GM20431 (cell line): ENCODE measurements at regions not wholly inside any gene's neighbourhood (a gene's known extent, or its start where the extent isn't known, plus 50 kb on each side); places are given as distances from the start of the nearest gene placed in this dataset.
"Not testable (repeated sequence)": the region's sequence is repeated elsewhere in the genome, so short reads cannot be mapped to it uniquely, and the experiment has no call there.

Experiments
- in situ Hi-C: fragments of 300-500 bp; cut with MseI, MboI; formaldehyde crosslinking; loops from one replicate; pipeline ENCODE4 v1.15.0; 2020; ENCODE audit warnings: low sequenced_read_pairs; ENCODE audit not compliant: unreplicated experiment

- in situ Hi-C loops, result no loop called here
Measured at GRCh38 chr9:28970241-28970654, 1397.0 kb upstream of the C9orf72 start.

GRCh38 chr9:28971881-28972280 is 1398.6 kb upstream of the C9orf72 start:
- in situ Hi-C loops, result no loop called here

- in situ Hi-C loops, result no loop called here
Measured at GRCh38 chr9:28976250-28976649, 1403.0 kb upstream of the C9orf72 start.

GRCh38 chr9:28976684-28977083 is 1403.4 kb upstream of the C9orf72 start:
- in situ Hi-C loops, result no loop called here

GRCh38 chr9:28981129-28981528 is 1407.8 kb upstream of the C9orf72 start:
- in situ Hi-C loops, result no loop called here

- in situ Hi-C loops, result no loop called here
Measured at GRCh38 chr9:28981711-28982110, 1408.4 kb upstream of the C9orf72 start.

- in situ Hi-C loops, result no loop called here
Measured at GRCh38 chr9:28984016-28984415, 1410.7 kb upstream of the C9orf72 start.

- in situ Hi-C loops, result not testable (repeated sequence)
Measured at GRCh38 chr9:28990009-28990408, 1416.7 kb upstream of the C9orf72 start.

GRCh38 chr9:28999057-28999456 is 1425.8 kb upstream of the C9orf72 start:
- in situ Hi-C loops, result no loop called here

GRCh38 chr9:28999806-29000205 is 1426.5 kb upstream of the C9orf72 start:
- in situ Hi-C loops, result no loop called here

- in situ Hi-C loops, result no loop called here
Measured at GRCh38 chr9:29001006-29001405, 1427.7 kb upstream of the C9orf72 start.

- in situ Hi-C loops, result no loop called here
Measured at GRCh38 chr9:29004988-29005387, 1431.7 kb upstream of the C9orf72 start.

GRCh38 chr9:29006628-29007027 is 1433.3 kb upstream of the C9orf72 start:
- in situ Hi-C loops, result no loop called here

- in situ Hi-C loops, result no loop called here
Measured at GRCh38 chr9:29012911-29013310, 1439.6 kb upstream of the C9orf72 start.

GRCh38 chr9:29021632-29022031 is 1448.4 kb upstream of the C9orf72 start:
- in situ Hi-C loops, result no loop called here

- in situ Hi-C loops, result no loop called here
Measured at GRCh38 chr9:29038332-29038731, 1465.1 kb upstream of the C9orf72 start.

- in situ Hi-C loops, result no loop called here
Measured at GRCh38 chr9:29039258-29039657, 1466.0 kb upstream of the C9orf72 start.

GRCh38 chr9:29043072-29043471 is 1469.8 kb upstream of the C9orf72 start:
- in situ Hi-C loops, result no loop called here

- in situ Hi-C loops, result no loop called here
Measured at GRCh38 chr9:29044959-29045358, 1471.7 kb upstream of the C9orf72 start.

GRCh38 chr9:29060041-29060440 is 1486.8 kb upstream of the C9orf72 start:
- in situ Hi-C loops, result no loop called here

- in situ Hi-C loops, result no loop called here
Measured at GRCh38 chr9:29062446-29062845, 1489.2 kb upstream of the C9orf72 start.

GRCh38 chr9:29063031-29063430 is 1489.8 kb upstream of the C9orf72 start:
- in situ Hi-C loops, result no loop called here

GRCh38 chr9:29066141-29066640 is 1492.9 kb upstream of the C9orf72 start:
- in situ Hi-C loops, result no loop called here
